ENCODE measurements at regions not wholly inside any gene's neighbourhood (a gene's known extent, or its start where the extent isn't known, plus 50 kb on each side); places are given as distances from the start of the nearest gene placed in this dataset.

GRCh38 chr2:238505892-238506280 lies 79.2 kb downstream of the ASB1 start:
- Mint-ChIP-seq H3K27ac (no peak overlapping the region), H3K36me3 (ENCODE audit: insufficient read depth) (peaks cover 3% of the 10 kb centered on the region), H3K9me3 (ENCODE audit: low read depth) (peaks cover 4% of the 10 kb centered on the region), H3K27me3 (peaks cover 8% of the 10 kb centered on the region), H3K4me1 (ENCODE audit: low read depth) (peaks cover 12% of the 10 kb centered on the region), H3K4me3 (ENCODE audit: low read depth) (no peak overlapping the region)
- no peak for DNase-seq (ENCODE audit: low spot score, unreplicated experiment)
- no peak for TF ChIP-seq CTCF (IDR thresholded peaks at IDR 0.05; ENCODE audit: unreplicated experiment)

GRCh38 chr2:238506371-238507068 lies 79.8 kb downstream of the ASB1 start:
- no peak overlapping the region for H3K4me3 Mint-ChIP-seq (ENCODE audit: low read depth)
- H3K36me3 Mint-ChIP-seq (ENCODE audit: insufficient read depth) = peaks cover 3% of the 10 kb centered on the region
- peaks cover 4% of the 10 kb centered on the region for H3K9me3 Mint-ChIP-seq (ENCODE audit: low read depth)
- no peak for DNase-seq (ENCODE audit: low spot score, unreplicated experiment)
- H3K27me3 Mint-ChIP-seq = peaks cover 8% of the 10 kb centered on the region
- no peak overlapping the region for H3K27ac Mint-ChIP-seq
- no peak for TF ChIP-seq CTCF (IDR thresholded peaks at IDR 0.05; ENCODE audit: unreplicated experiment)
- peaks cover 12% of the 10 kb centered on the region for H3K4me1 Mint-ChIP-seq (ENCODE audit: low read depth)

GRCh38 chr2:238507836-238508235 lies 81.1 kb downstream of the ASB1 start:
- Mint-ChIP-seq H3K27ac (no peak overlapping the region), H3K4me1 (ENCODE audit: low read depth) (peaks cover 12% of the 10 kb centered on the region), H3K27me3 (peaks cover 8% of the 10 kb centered on the region), H3K36me3 (ENCODE audit: insufficient read depth) (peaks cover 3% of the 10 kb centered on the region), H3K9me3 (ENCODE audit: low read depth) (peaks cover 4% of the 10 kb centered on the region), H3K4me3 (ENCODE audit: low read depth) (no peak overlapping the region)
- TF ChIP-seq CTCF (IDR thresholded peaks at IDR 0.05; ENCODE audit: unreplicated experiment) = no peak
- DNase-seq (ENCODE audit: low spot score, unreplicated experiment) = no peak

GRCh38 chr2:238509151-238509835 lies 82.6 kb downstream of the ASB1 start:
- no peak for DNase-seq (ENCODE audit: low spot score, unreplicated experiment)
- Mint-ChIP-seq H3K36me3 (ENCODE audit: insufficient read depth) (peaks cover 3% of the 10 kb centered on the region), H3K9me3 (ENCODE audit: low read depth) (peaks cover 4% of the 10 kb centered on the region), H3K4me3 (ENCODE audit: low read depth) (no peak overlapping the region), H3K27ac (no peak overlapping the region), H3K27me3 (peaks cover 8% of the 10 kb centered on the region), H3K4me1 (ENCODE audit: low read depth) (peaks cover 12% of the 10 kb centered on the region)
- no peak for TF ChIP-seq CTCF (IDR thresholded peaks at IDR 0.05; ENCODE audit: unreplicated experiment)

GRCh38 chr2:238509903-238510302 lies 83.2 kb downstream of the ASB1 start:
- Mint-ChIP-seq H3K27ac (no peak overlapping the region), H3K4me1 (ENCODE audit: low read depth) (peaks cover 12% of the 10 kb centered on the region), H3K9me3 (ENCODE audit: low read depth) (peaks cover 4% of the 10 kb centered on the region), H3K36me3 (ENCODE audit: insufficient read depth) (peaks cover 4% of the 10 kb centered on the region), H3K4me3 (ENCODE audit: low read depth) (no peak overlapping the region), H3K27me3 (peaks cover 8% of the 10 kb centered on the region)
- DNase-seq (ENCODE audit: low spot score, unreplicated experiment) = no peak
- TF ChIP-seq CTCF (IDR thresholded peaks at IDR 0.05; ENCODE audit: unreplicated experiment) = no peak
